ENCODE measurements at regions not wholly inside any gene's neighbourhood (a gene's known extent, or its start where the extent isn't known, plus 50 kb on each side); places are given as distances from the start of the nearest gene placed in this dataset.
"Not testable (repeated sequence)": the region's sequence is repeated elsewhere in the genome, so short reads cannot be mapped to it uniquely, and the experiment has no call there.

DNA sequence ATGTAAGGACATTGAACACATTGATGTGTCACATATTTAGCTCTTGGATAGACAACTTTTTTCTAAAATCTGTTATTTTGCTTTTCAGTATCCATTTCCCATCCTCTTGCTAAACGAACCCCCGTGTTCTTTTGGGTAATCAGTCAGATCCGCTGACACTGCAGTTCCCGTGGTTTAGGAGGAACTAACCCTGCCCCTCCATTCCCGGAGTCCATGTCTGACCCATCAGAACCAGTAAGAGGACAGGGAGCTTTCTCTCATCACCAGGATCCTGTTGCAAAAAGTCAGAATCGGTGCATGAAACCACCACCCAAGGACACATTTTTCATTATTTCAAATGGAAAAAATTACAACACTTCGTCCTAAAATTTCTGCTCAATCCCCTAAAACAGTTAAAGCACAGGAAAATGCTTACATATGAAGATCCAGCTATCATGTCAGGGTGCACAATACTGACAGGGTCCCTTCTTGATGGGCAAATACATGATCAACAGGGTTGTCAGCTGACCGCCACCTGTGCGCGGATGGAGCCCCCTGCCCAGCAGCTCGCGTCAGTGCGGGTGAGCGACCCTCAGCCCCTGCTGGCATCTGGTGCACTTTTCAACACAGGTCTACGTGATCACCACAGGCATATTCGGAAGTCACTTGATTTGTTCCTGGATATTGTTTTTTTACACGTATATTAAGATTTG is 276.8 kb downstream of the ADGRD1 start:
- TF ChIP-seq, protein P1, sequence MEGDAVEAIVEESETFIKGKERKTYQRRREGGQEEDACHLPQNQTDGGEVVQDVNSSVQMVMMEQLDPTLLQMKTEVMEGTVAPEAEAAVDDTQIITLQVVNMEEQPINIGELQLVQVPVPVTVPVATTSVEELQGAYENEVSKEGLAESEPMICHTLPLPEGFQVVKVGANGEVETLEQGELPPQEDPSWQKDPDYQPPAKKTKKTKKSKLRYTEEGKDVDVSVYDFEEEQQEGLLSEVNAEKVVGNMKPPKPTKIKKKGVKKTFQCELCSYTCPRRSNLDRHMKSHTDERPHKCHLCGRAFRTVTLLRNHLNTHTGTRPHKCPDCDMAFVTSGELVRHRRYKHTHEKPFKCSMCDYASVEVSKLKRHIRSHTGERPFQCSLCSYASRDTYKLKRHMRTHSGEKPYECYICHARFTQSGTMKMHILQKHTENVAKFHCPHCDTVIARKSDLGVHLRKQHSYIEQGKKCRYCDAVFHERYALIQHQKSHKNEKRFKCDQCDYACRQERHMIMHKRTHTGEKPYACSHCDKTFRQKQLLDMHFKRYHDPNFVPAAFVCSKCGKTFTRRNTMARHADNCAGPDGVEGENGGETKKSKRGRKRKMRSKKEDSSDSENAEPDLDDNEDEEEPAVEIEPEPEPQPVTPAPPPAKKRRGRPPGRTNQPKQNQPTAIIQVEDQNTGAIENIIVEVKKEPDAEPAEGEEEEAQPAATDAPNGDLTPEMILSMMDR (conservative IDR thresholded peaks at IDR 0.05) = no peak
- no peak overlapping the region for H3K27ac ChIP-seq

DNA sequence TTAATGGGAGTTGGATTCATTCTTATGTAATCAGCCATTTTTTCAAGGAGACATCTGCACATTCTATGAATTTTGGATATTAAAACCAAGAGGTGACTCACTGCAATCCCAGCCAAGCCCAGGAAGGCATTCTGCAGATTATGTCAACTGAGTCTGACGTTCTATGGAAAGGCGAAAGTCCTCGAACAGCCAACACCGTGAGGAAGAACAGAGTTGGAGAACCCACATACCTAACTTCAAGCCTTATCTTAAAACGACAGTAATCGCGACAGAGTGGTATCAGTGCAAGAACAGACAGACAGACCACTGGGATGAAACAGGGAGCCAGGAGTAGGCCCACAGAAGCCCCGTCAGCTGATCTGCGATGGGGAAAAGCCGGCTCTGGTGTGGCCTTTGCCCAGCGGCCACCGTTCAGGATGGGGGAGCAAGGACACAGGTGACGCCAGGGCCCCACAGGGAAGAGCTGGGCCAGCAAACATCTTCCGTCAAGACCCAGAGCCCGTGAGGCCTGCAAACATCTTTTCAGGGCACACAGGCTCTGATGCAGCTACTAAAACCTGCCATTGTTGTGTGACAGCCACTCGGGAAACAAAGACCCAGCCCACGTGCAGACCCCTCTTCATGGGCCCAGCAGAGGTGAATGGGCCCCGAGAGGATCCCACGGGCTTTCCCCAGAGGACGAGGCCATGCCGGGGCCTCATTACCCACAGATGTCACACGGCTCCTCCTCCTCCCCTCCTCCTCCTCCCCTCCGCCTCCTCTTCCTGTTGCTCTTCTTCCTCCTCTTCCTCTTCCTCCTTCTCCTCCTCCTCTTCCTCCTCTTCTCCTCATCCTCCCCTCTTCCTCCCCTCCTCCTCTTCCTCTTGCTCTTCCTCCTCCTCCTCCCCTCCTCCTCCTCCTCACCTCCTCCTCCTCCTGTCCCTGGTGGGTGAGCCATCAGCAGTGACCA is 277.6 kb downstream of the ADGRD1 start:
- TF ChIP-seq, protein P1 (conservative IDR thresholded peaks at IDR 0.05) = no peak
- H3K27ac ChIP-seq = no peak overlapping the region

DNA sequence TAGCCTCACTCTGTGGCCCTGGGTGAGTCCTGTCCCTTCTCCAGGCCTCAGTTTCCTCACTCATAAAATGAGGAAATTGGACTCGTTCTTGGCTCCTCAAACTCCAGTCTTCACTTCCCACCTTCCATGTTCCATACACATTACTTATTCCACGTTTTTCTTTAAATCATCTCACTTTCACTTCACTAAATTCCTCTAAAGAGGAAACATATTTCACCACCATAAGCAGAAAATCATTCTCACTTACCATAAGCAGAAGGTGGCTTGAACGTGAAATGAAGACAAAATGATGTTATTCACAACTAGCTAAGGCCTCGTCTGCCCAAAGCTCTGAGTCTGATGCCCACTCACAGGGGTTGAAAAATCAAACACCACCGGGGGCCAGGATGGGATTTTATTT is 278.3 kb downstream of the ADGRD1 start:
- no peak overlapping the region for H3K27ac ChIP-seq
- TF ChIP-seq, protein P1 (conservative IDR thresholded peaks at IDR 0.05) = no peak

DNA sequence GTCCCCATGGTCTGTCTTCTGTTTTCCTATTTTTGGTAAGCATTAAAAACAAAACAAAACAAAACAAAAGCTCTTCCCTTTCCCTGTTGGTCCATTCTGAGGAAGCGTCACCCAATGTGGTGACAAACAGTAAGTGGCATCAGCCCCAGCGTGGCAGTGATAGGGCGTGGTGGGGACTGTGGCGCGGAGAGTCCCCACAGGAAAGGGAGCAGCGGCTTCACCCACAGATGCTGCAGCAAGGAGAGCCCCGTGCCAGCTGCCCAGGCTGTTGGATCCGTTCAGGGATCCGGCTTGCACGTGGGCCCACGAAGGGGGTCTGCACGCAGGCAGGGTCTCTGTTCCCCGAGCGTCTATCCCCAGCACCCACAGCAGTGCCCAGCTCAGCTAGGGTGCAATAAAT is 279.2 kb downstream of the ADGRD1 start:
- H3K27ac ChIP-seq = not testable (repeated sequence)

DNA sequence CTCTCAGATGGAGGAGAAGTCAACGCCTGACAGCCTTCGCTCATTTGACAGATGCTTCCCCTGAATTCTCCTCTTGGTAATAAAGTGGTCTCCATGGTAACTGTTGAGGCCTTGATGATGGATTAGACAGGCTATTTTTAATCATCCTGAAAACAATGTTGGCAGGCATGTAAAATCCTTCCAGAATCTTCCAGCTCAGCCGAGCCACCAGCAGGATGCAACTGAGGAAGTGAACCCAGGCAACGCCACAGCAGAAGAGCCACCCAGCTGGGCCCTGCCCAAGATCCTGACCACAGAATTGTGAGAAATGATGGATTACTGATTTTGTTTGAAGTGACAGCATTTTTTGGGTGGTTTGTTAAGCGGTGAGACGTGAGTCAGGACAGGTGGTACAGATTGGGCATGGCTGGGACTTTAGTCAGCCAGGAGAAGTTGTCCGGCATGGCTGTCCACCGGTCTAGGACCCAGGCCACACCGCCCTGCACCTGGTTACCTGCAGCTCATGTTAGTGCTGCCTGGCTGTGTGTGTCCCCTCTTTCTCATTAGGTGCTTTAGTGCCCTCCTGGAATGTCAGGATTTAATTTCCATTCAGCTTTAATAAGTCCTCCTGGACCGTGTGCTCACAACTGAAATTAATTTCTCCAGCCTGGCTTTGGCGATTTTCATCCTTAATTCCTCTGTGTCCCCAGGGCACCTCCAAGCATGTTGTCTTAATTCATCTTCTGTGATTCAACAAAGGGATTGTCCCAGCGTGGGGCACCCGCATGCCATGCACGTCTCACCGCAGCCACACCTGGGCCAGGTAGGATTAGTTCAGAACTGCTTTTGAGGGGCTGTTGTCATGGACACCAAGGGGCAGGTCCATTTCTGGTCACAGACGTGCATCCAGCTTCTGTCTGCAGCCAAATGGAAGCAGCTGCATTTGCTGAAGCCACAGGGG is 280.4 kb downstream of the ADGRD1 start:
- not testable (repeated sequence) for H3K27ac ChIP-seq

DNA sequence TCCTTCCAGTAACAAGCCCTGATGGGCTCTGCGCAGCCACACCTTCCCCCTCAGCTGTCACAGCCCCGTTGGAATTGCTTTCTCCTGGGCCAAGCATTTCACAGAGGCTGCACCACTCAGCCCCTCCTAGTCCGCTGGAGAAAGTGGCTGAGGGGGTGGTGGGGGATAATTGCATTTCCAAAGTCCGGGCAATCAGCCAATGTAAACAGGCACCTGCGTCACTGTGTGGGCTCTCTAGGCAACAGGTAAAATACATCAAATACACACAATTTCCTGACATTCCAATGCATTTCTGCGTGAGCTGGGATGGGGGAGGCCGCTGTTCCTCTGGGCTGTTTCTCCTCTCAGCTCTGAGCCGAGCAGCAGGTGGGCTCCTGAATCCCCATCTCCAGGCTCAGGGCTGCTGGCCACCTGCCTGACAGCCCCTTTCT is 281.1 kb downstream of the ADGRD1 start:
- not testable (repeated sequence) for H3K27ac ChIP-seq

DNA sequence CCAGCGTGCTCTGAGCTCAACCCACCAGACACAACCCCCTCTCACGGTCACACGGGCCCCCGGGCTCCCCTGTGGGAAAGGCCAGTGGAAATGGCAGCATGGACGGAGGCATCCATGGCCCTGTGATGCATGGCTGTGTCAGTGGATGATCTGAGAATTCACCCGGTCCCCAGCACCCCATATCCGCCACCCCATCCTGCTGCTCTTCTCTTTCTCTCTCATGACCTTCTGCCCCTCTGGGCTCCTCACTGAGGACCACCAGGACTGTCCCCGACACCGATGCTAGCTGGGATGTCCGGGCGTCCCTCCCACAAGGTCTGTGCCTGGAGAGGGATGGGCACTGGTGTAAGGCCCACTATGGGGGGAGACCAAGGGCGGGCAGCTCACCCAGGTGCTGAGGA is 282.2 kb downstream of the ADGRD1 start:
- H3K27ac ChIP-seq = peak overlapping the region; percentile 21; the same call in 1 of the 2 replicates
- TF ChIP-seq, protein P1 (conservative IDR thresholded peaks at IDR 0.05) = no peak

DNA sequence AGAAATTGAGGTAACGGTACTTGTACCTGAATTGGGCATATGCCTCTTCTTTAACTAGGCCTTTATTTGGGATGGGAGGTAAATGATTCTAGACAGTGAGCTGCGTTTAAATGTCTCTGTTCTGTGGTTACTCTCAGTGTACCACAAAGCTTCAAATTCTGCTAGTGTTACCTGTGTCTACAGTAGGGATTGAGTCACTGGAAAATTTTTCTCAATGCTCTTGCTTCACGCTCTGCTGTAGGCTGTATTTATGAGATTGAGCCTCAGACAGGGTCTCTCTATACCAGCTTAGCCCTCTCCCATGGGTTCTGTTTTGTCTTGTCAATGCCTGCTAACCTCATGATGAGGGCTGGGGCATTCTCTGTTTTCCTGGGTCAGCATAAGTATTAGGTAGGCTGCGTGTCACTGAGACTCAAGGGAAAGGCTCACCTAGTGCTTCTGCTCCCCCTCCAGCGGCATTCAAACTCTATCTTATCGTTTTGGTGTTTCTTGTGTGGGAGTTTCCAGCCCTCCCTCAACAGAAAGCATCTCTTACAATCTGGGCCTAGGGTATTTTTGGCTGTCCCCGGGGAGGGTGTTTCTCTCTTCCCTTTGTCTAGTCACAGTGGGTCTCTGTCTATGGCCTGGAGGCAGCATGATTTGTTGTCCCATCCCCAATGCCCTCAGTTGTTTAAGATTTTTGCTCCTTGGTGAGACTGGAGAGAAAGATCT is 285.8 kb downstream of the ADGRD1 start:
- TF ChIP-seq, protein P1 (conservative IDR thresholded peaks at IDR 0.05) = no peak

More for the DNA sequence above, 285.8 kb downstream of the ADGRD1 start:
- H3K27ac ChIP-seq = no peak overlapping the region

All from VCaP (cell line).